ENCODE measurements at regions not wholly inside any gene's neighbourhood (a gene's known extent, or its start where the extent isn't known, plus 50 kb on each side); places are given as distances from the start of the nearest gene placed in this dataset.

GRCh38 chr4:126291886-126292285, 977.1 kb downstream of the FAT4 start:
- no peak for TF ChIP-seq CTCF (IDR thresholded peaks at IDR 0.05)
- TF ChIP-seq POLR2A (IDR thresholded peaks at IDR 0.05), result no peak
- TF ChIP-seq POLR2AphosphoS5 (IDR thresholded peaks at IDR 0.05), result peak in 3 of 4 donors; percentile 55 to 88 (median 75)
- TF ChIP-seq EP300 (IDR thresholded peaks at IDR 0.05), result peak in 3 of 4 donors; percentile 42 to 99 (median 89)
